GM13976 (cell line): ENCODE measurements at regions not wholly inside any gene's neighbourhood (a gene's known extent, or its start where the extent isn't known, plus 50 kb on each side); places are given as distances from the start of the nearest gene placed in this dataset.

Experiments used
- DNase-seq: peaks from one replicate; pipeline ENCODE4 v3.0.0; 2012; ENCODE audit warnings: low spot score
- in situ Hi-C: fragments of 300-500 bp; cut with MboI; formaldehyde crosslinking; loops from one replicate; pipeline ENCODE4 v1.12.0; 2022; ENCODE audit warnings: low sequenced_read_pairs, mixed read lengths, inconsistent platforms; ENCODE audit not compliant: unreplicated experiment
- TF ChIP-seq, protein P1 (sequence below): IDR thresholded peaks from 2 replicates; pipeline ENCODE4 v1.5.1; 2012; ENCODE audit warnings: borderline replicate concordance, mild to moderate bottlenecking; ENCODE audit not compliant: insufficient read depth; ENCODE audit errors: extremely low read depth, missing control alignments, control extremely low read depth

DNA sequence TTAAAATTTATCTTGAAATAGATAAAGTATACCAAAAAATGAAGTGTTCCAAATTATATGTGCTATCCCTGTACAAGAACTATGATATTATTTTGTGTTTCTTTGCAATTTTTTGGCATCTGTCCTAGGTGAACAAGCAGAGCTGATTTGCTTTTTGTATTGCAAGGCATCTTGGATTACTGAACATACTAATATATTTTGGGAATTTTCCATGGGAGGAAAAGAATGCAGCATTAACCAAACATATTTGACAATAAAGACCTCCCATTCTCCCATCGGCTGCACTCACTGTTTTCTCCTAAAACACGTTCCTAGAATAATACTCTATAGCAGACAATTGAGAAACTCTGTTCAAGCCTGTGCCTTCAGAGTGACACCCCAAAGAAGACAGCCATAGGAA is 265.1 kb upstream of the ALCAM start:
- TF ChIP-seq, protein P1, sequence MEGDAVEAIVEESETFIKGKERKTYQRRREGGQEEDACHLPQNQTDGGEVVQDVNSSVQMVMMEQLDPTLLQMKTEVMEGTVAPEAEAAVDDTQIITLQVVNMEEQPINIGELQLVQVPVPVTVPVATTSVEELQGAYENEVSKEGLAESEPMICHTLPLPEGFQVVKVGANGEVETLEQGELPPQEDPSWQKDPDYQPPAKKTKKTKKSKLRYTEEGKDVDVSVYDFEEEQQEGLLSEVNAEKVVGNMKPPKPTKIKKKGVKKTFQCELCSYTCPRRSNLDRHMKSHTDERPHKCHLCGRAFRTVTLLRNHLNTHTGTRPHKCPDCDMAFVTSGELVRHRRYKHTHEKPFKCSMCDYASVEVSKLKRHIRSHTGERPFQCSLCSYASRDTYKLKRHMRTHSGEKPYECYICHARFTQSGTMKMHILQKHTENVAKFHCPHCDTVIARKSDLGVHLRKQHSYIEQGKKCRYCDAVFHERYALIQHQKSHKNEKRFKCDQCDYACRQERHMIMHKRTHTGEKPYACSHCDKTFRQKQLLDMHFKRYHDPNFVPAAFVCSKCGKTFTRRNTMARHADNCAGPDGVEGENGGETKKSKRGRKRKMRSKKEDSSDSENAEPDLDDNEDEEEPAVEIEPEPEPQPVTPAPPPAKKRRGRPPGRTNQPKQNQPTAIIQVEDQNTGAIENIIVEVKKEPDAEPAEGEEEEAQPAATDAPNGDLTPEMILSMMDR: no peak
- in situ Hi-C loops: no loop called here
- no peak for DNase-seq

DNA sequence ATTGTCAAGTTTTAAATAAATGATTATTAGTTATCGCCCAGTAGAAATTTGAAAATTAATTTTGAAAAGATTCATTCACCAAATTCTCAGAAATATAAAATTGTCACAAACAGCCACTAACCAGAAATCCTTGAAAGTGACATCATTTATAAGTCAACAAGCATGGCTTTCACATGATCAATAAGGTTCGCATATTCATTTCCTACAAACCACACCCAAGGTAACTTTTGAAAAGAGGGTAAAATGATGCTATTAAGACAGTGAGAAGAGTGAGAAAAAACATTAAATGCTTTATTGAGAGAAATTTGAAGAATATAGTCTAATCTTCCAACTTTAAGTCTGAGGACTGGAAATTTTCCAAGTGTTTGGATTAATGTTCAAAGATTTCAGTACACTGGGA is 263.6 kb upstream of the ALCAM start:
- TF ChIP-seq, protein P1: no peak
- DNase-seq: no peak
- in situ Hi-C loops: no loop called here

DNA sequence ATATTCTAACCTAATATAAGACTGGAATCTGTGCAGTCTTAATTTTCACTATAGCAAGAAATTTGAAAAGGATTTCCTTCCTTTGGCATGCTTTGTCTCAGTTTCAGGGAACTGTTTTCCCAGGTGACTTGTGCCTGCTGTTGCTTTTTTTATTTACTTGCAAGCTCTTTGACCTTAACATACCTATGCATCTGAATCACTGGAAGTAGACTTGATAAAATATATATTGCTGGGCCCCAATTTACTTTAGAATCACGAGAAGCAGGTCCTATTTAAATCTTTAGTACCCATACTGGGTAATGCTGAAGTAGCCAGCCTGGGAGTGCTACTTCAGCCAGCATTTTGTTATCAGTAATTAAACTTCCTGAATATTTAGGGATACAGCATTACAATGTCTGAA is 257.9 kb upstream of the ALCAM start:
- in situ Hi-C loops: no loop called here
- DNase-seq: no peak
- TF ChIP-seq, protein P1: no peak

DNA sequence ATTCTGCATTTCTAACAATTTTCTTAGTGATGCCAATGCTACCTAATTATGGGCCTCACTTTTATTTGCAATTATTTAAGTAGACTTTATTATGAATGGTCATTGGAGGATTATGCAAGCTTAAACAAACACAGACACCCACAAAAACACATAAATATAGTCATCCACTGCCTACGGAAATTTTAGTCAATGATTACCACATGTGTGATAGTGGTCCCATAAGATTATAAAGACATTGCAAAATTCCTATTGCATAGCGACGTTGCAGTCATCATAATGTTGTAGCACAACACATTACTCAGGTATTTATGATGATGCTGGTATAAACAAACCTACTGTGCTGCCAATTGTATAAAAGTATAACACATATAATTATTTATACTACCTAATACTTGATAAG is 247.8 kb upstream of the ALCAM start:
- in situ Hi-C loops: no loop called here
- TF ChIP-seq, protein P1: no peak
- DNase-seq: no peak

DNA sequence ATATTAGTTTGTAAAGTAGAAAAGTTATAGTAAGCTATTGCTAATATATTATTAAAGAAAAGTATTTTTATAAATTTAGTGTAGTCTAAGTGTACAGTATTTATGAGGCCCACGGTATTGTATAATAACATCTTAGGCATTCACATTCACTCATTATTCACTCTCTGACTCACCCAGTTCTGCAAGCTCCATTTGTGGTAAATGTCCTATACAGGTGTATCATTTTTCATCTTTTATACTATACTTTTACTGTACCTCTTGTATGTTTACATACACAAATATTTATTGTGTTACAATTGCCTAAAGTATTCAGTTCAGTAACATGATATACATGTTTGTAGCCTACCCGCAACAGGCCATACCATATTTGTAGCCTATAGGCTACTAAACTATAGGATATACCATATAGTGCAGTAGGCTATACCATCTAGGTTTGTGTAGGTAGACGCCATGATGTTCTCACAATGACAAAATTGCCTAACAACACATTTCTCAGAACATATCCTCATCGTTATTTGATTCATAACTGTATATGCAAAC is 246.8 kb upstream of the ALCAM start:
- in situ Hi-C loops: no loop called here
- TF ChIP-seq, protein P1: no peak
- DNase-seq: no peak

DNA sequence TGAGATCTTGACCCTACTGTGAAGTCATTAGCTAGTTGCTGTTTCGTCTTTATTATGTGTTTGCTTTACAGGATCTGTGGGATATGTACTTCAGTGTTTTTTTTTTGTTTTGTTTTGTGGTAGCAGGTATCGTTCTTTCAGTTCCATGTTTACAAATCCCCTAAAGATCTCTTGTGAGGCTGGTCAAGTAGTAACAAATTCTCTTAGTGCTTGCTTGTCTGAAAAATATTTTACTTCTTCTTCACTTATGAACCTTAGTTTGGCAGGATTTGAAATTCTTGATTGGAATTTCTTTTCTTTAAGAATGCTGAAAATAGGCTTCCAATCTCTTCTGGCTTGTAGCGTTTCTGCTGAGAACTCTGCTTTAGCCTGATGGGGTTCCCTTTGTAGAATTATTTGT is 235.8 kb upstream of the ALCAM start:
- in situ Hi-C loops: no loop called here
- no peak for DNase-seq
- TF ChIP-seq, protein P1: no peak

DNA sequence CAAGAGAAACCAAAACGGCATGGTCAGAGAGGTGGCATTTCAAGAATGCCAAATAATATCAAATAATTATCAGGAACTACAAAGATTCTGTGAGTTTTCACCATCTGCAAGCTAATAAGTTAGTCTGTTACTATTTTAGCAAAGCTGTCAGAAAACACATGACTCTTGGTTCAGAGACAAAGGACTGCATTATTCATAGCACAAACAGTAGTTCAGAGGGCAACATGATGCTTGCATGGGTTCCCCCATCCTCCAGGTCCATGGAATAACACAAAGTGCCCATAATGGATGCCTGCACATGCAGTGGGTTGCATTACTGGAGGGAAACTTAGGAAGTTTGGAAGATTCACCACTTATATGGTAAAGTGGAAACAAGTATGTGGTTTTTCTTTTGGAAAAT is 228.8 kb upstream of the ALCAM start:
- TF ChIP-seq, protein P1: no peak
- DNase-seq: no peak
- in situ Hi-C loops: no loop called here
